ENCODE measurements at regions not wholly inside any gene's neighbourhood (a gene's known extent, or its start where the extent isn't known, plus 50 kb on each side); places are given as distances from the start of the nearest gene placed in this dataset.

DNA sequence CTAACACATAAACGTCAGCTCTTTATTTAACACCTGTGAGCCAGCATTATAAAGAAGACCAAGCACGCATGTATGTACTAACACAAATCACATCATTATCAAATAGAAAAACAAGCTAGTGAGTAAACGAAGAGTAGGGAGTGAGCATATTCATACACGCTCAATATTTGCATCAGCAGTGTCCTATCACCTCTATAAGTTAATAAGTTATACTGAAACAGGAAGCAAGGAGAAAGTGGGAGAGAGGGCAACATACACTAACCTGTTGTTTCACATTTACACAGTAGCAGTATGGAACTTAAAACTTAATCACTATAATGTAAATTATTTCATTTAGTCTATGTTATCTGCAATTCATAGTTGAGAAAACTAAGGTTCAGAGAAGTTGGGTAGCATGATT is 321.5 kb upstream of the TANK start:
- no peak for DNase-seq
- Histone ChIP-seq H3K36me3 (replicated peaks in 1 of 2; ENCODE audit: control insufficient read depth in 1 of 2, insufficient read depth in 2 of 2, low read length in 1 of 2) (no peaks in the 10 kb centered on the region), H3K27ac (ENCODE audit: low read depth in 2 of 2, low read length in 1 of 2) (no peak overlapping the region), H3K4me1 (ENCODE audit: control insufficient read depth in 1 of 2, insufficient read depth in 2 of 2, low read depth in 1 of 2, low read length in 1 of 2) (peaks cover 0 to 12% of the 10 kb centered on the region in 2 experiments; a peak in 3 of 4 replicates), H3K9ac (no peak overlapping the region), H3K9me2 (no peaks in the 10 kb centered on the region), H3K4me2 (no peak overlapping the region), H2AFZ (ENCODE audit: low read depth) (no peak overlapping the region), H3K4me3 (ENCODE audit: low read depth in 2 of 2, low read length in 1 of 2) (no peak overlapping the region), H3K79me2 (ENCODE audit: insufficient read depth) (no peaks in the 10 kb centered on the region), H3F3A (replicated peaks; ENCODE audit: insufficient read depth) (peaks cover 14% of the 10 kb centered on the region), H4K20me1 (ENCODE audit: insufficient read depth) (no peaks in the 10 kb centered on the region), H3K9me3 (no peaks in the 10 kb centered on the region), H3K27me3 (ENCODE audit: insufficient read depth) (no peaks in the 10 kb centered on the region)
- ChIA-PET POLR2A (no interaction called here), CTCF (interaction anchor here (0.7 to 0.9 kb wide), 2 partner anchors 155 to 521 kb away, joined by 3 read pairs; no protein-coding TSS in a partner anchor)
- TF ChIP-seq IRF3 (IDR thresholded peaks at IDR 0.05; ENCODE audit: low read depth, low read length): no peak
- TF ChIP-seq JUND (IDR thresholded peaks at IDR 0.05): no peak
- 88% methylated on average over 4 of the region's 4 CpGs for WGBS (ENCODE audit: low lambda C conversion rate)

- H3K27ac ChIP-seq (ENCODE audit: low read depth in 2 of 2, low read length in 1 of 2): no peak overlapping the region
- no peak overlapping the region for H2AFZ ChIP-seq (ENCODE audit: low read depth)
- TF ChIP-seq TEAD4 (IDR thresholded peaks at IDR 0.05; ENCODE audit: borderline replicate concordance, insufficient read depth) (no peak), EZH2phosphoT487 (IDR thresholded peaks at IDR 0.05; ENCODE audit: borderline replicate concordance, low read depth) (no peak), POLR2AphosphoS5 (IDR thresholded peaks at IDR 0.05; ENCODE audit: low read depth, low read length) (no peak), SIN3A (IDR thresholded peaks at IDR 0.05; ENCODE audit: borderline replicate concordance, low read depth, low read length) (no peak), RCOR1 (IDR thresholded peaks at IDR 0.05; ENCODE audit: low read length) (no peak), TCF12 (IDR thresholded peaks at IDR 0.05) (no peak), NFIC (IDR thresholded peaks at IDR 0.05; ENCODE audit: borderline replicate concordance) (no peak), IRF3 (IDR thresholded peaks at IDR 0.05; ENCODE audit: low read depth, low read length) (no peak), CTCF (IDR thresholded peaks at IDR 0.05) (no peak), RFX5 (IDR thresholded peaks at IDR 0.05; ENCODE audit: low read length) (no peak), MEF2A (IDR thresholded peaks at IDR 0.05; ENCODE audit: borderline replicate concordance, low read depth) (no peak), PBX3 (IDR thresholded peaks at IDR 0.05) (no peak), NRF1 (IDR thresholded peaks at IDR 0.05; ENCODE audit: low read depth, low read length) (no peak), TAF1 (IDR thresholded peaks at IDR 0.05; ENCODE audit: borderline replicate concordance, low read depth, low read length) (no peak), GATA2 (CRISPR knock-in tag; IDR thresholded peaks at IDR 0.05) (no peak), FOXM1 (IDR thresholded peaks at IDR 0.05; ENCODE audit: low read depth) (no peak)
- no peaks in the 10 kb centered on the region for H3K9me2 ChIP-seq
- ChIA-PET CTCF (no interaction called here), POLR2A (no interaction called here)
- H3K4me2 ChIP-seq: no peak overlapping the region
- no peak overlapping the region for H3K9ac ChIP-seq
- H3F3A ChIP-seq (replicated peaks; ENCODE audit: insufficient read depth): peaks cover 4% of the 10 kb centered on the region
- no peak for DNase-seq
- no peak overlapping the region for H3K4me3 ChIP-seq (ENCODE audit: low read depth in 2 of 2, low read length in 1 of 2)
- H3K36me3 ChIP-seq (replicated peaks in 1 of 2; ENCODE audit: control insufficient read depth in 1 of 2, insufficient read depth in 2 of 2, low read length in 1 of 2): no peaks in the 10 kb centered on the region
- H3K27me3 ChIP-seq (ENCODE audit: insufficient read depth): no peaks in the 10 kb centered on the region
- H3K4me1 ChIP-seq (ENCODE audit: control insufficient read depth in 1 of 2, insufficient read depth in 2 of 2, low read depth in 1 of 2, low read length in 1 of 2): peaks cover 0 to 5% of the 10 kb centered on the region in 2 experiments; a peak in 2 of 4 replicates
- WGBS (ENCODE audit: low lambda C conversion rate): 53% methylated on average over 3 of the region's 4 CpGs
- no peaks in the 10 kb centered on the region for H3K79me2 ChIP-seq (ENCODE audit: insufficient read depth)
- no peaks in the 10 kb centered on the region for H3K9me3 ChIP-seq
- H4K20me1 ChIP-seq (ENCODE audit: insufficient read depth): no peaks in the 10 kb centered on the region
Observed at GRCh38 chr2:160842286-160842685, 317.9 kb upstream of the TANK start.

All from SK-N-SH (cell line).